ENCODE measurements at regions not wholly inside any gene's neighbourhood (a gene's known extent, or its start where the extent isn't known, plus 50 kb on each side); places are given as distances from the start of the nearest gene placed in this dataset.

GRCh38 chr16:66039793-66040192 lies 326.7 kb upstream of the CDH5 start:
- ATAC-seq, result no peak
- no peak for TF ChIP-seq CTCF (IDR thresholded peaks at IDR 0.05)

GRCh38 chr16:66036793-66037715 lies 329.4 kb upstream of the CDH5 start:
- DNase-seq (no peak), ATAC-seq (peak in 6 of 8 donors; percentile 51 to 82 (median 76))
- Histone ChIP-seq H3K36me3 (no peaks in the 10 kb centered on the region), H3K27ac (peak overlapping the region in 5 of 10 donors; percentile 31 to 64 (median 49)), H3K4me3 (no peak overlapping the region), H3K9me3 (no peaks in the 10 kb centered on the region), H3K4me1 (peaks cover 6 to 24% (median 19%) of the 10 kb centered on the region in 9 donors), H3K27me3 (no peaks in the 10 kb centered on the region)
- intact Hi-C loops (cut with DNase I), result no loop called here
- TF ChIP-seq CTCF (IDR thresholded peaks at IDR 0.05), result no peak
- WGBS, 2 donors, result 22 to 25% methylated on average over 6 of the region's 6 CpGs

More at GRCh38 chr16:66039793-66040192, 326.7 kb upstream of the CDH5 start:
- no peaks in the 10 kb centered on the region for H3K36me3 ChIP-seq
- no peak for DNase-seq
- no peak overlapping the region for H3K4me3 ChIP-seq
- H3K27ac ChIP-seq, result no peak overlapping the region
- WGBS, 2 donors, result 86 to 99% methylated on average over 4 of the region's 4 CpGs
- H3K4me1 ChIP-seq, result peaks cover 6 to 24% (median 19%) of the 10 kb centered on the region in 9 donors
- no peaks in the 10 kb centered on the region for H3K27me3 ChIP-seq
- H3K9me3 ChIP-seq, result no peaks in the 10 kb centered on the region
- intact Hi-C loops (cut with DNase I), result no loop called here

- no peak for TF ChIP-seq CTCF (IDR thresholded peaks at IDR 0.05)
- DNase-seq (peak in 1 of 2 donors; percentile 31), ATAC-seq (peak; percentile 64 to 90 (median 84))
- H3K4me1 ChIP-seq, result peaks cover 6 to 24% (median 19%) of the 10 kb centered on the region in 9 donors
- no peaks in the 10 kb centered on the region for H3K27me3 ChIP-seq
- no peaks in the 10 kb centered on the region for H3K36me3 ChIP-seq
- WGBS, 2 donors, result 23 to 31% methylated on average over 7 of the region's 7 CpGs
- H3K9me3 ChIP-seq, result no peaks in the 10 kb centered on the region
- no peak overlapping the region for H3K4me3 ChIP-seq
- H3K27ac ChIP-seq, result peak overlapping the region in 7 of 10 donors; percentile 11 to 64 (median 38)
- intact Hi-C loops (cut with DNase I), result no loop called here
Measured at GRCh38 chr16:66036184-66036583, 330.3 kb upstream of the CDH5 start.

GRCh38 chr16:66035096-66035495 lies 331.4 kb upstream of the CDH5 start:
- Histone ChIP-seq H3K9me3 (no peaks in the 10 kb centered on the region), H3K27ac (peak overlapping the region in 3 of 10 donors; percentile 13 to 59 (median 26)), H3K36me3 (no peaks in the 10 kb centered on the region), H3K4me1 (peaks cover 6 to 24% (median 19%) of the 10 kb centered on the region in 9 donors), H3K4me3 (no peak overlapping the region), H3K27me3 (no peaks in the 10 kb centered on the region)
- 75 to 76% methylated on average over 3 of the region's 3 CpGs for WGBS, 2 donors
- no peak for DNase-seq
- ATAC-seq, result peak in 1 of 8 donors; percentile 14
- intact Hi-C loops (cut with DNase I), result no loop called here
- no peak for TF ChIP-seq CTCF (IDR thresholded peaks at IDR 0.05)
